ENCODE measurements at regions not wholly inside any gene's neighbourhood (a gene's known extent, or its start where the extent isn't known, plus 50 kb on each side); places are given as distances from the start of the nearest gene placed in this dataset.
"Not testable (repeated sequence)": the region's sequence is repeated elsewhere in the genome, so short reads cannot be mapped to it uniquely, and the experiment has no call there.

- H3K36me3 ChIP-seq (ENCODE audit: insufficient read depth, low read length); DNase-seq; H3K9me2 ChIP-seq (replicated peaks; ENCODE audit: insufficient read depth, low read length): not testable (repeated sequence)
Measured at GRCh38 chr7:118916120-118916519, 691.6 kb downstream of the ANKRD7 start.

GRCh38 chr7:118918556-118918955, 694.1 kb downstream of the ANKRD7 start:
- Histone ChIP-seq H3K9me2 (replicated peaks; ENCODE audit: insufficient read depth, low read length) (no peaks in the 10 kb centered on the region), H3K9me3 (ENCODE audit: low read length) (no peaks in the 10 kb centered on the region), H3K27ac (ENCODE audit: low read length) (no peak overlapping the region), H4K20me1 (ENCODE audit: insufficient read depth, low read depth, low read length) (no peaks in the 10 kb centered on the region), H3K36me3 (ENCODE audit: insufficient read depth, low read length) (no peaks in the 10 kb centered on the region), H3K27me3 (ENCODE audit: low read length) (no peaks in the 10 kb centered on the region), H3K4me2 (ENCODE audit: low read depth, low read length, poor library complexity, severe bottlenecking) (no peak overlapping the region), H3K4me3 (ENCODE audit: low read length) (no peak overlapping the region), H3K79me2 (ENCODE audit: low read length) (no peaks in the 10 kb centered on the region), H2AFZ (ENCODE audit: low read length) (no peak overlapping the region), H3K4me1 (ENCODE audit: low read length) (no peaks in the 10 kb centered on the region), H3K9ac (ENCODE audit: low read length) (no peak overlapping the region)
- DNase-seq, result peak; percentile 72

More at GRCh38 chr7:118916120-118916519, 691.6 kb downstream of the ANKRD7 start:
- not testable (repeated sequence) for H3K4me1 ChIP-seq (ENCODE audit: low read length); H3K27ac ChIP-seq (ENCODE audit: low read length); H2AFZ ChIP-seq (ENCODE audit: low read length); H4K20me1 ChIP-seq (ENCODE audit: insufficient read depth, low read depth, low read length); H3K9ac ChIP-seq (ENCODE audit: low read length); H3K79me2 ChIP-seq (ENCODE audit: low read length); H3K4me3 ChIP-seq (ENCODE audit: low read length); H3K27me3 ChIP-seq (ENCODE audit: low read length); H3K9me3 ChIP-seq (ENCODE audit: low read length); H3K4me2 ChIP-seq (ENCODE audit: low read depth, low read length, poor library complexity, severe bottlenecking)

- no peak for DNase-seq
- Histone ChIP-seq H3K9me3 (ENCODE audit: low read length) (peaks cover 10% of the 10 kb centered on the region; the same call in 1 of the 2 replicates), H3K4me2 (ENCODE audit: low read depth, low read length, poor library complexity, severe bottlenecking) (no peak overlapping the region)
Measured at GRCh38 chr7:118938845-118939244, 714.3 kb downstream of the ANKRD7 start.

GRCh38 chr7:118944271-118944670, 719.8 kb downstream of the ANKRD7 start:
- H4K20me1 ChIP-seq (ENCODE audit: insufficient read depth, low read depth, low read length), result no peaks in the 10 kb centered on the region
- no peak overlapping the region for H3K9ac ChIP-seq (ENCODE audit: low read length)
- no peaks in the 10 kb centered on the region for H3K36me3 ChIP-seq (ENCODE audit: insufficient read depth, low read length)
- no peaks in the 10 kb centered on the region for H3K27me3 ChIP-seq (ENCODE audit: low read length)
- no peak overlapping the region for H3K27ac ChIP-seq (ENCODE audit: low read length)
- no peaks in the 10 kb centered on the region for H3K9me2 ChIP-seq (replicated peaks; ENCODE audit: insufficient read depth, low read length)
- H3K9me3 ChIP-seq (ENCODE audit: low read length), result peaks cover 18% of the 10 kb centered on the region; the same call in 1 of the 2 replicates
- no peak overlapping the region for H3K4me3 ChIP-seq (ENCODE audit: low read length)
- H3K79me2 ChIP-seq (ENCODE audit: low read length), result no peaks in the 10 kb centered on the region
- H3K4me1 ChIP-seq (ENCODE audit: low read length), result no peaks in the 10 kb centered on the region
- DNase-seq, result no peak
- no peak overlapping the region for H3K4me2 ChIP-seq (ENCODE audit: low read depth, low read length, poor library complexity, severe bottlenecking)
- H2AFZ ChIP-seq (ENCODE audit: low read length), result no peak overlapping the region

More at GRCh38 chr7:118938845-118939244, 714.3 kb downstream of the ANKRD7 start:
- H3K4me3 ChIP-seq (ENCODE audit: low read length), result no peak overlapping the region
- no peaks in the 10 kb centered on the region for H3K36me3 ChIP-seq (ENCODE audit: insufficient read depth, low read length)
- no peaks in the 10 kb centered on the region for H3K79me2 ChIP-seq (ENCODE audit: low read length)
- no peaks in the 10 kb centered on the region for H4K20me1 ChIP-seq (ENCODE audit: insufficient read depth, low read depth, low read length)
- H3K27me3 ChIP-seq (ENCODE audit: low read length), result no peaks in the 10 kb centered on the region
- no peak overlapping the region for H3K27ac ChIP-seq (ENCODE audit: low read length)
- no peak overlapping the region for H3K9ac ChIP-seq (ENCODE audit: low read length)
- H3K9me2 ChIP-seq (replicated peaks; ENCODE audit: insufficient read depth, low read length), result no peaks in the 10 kb centered on the region
- no peak overlapping the region for H2AFZ ChIP-seq (ENCODE audit: low read length)
- no peaks in the 10 kb centered on the region for H3K4me1 ChIP-seq (ENCODE audit: low read length)

- H2AFZ ChIP-seq (ENCODE audit: low read length), result no peak overlapping the region
Measured at GRCh38 chr7:118945911-118946682, 721.6 kb downstream of the ANKRD7 start.

GRCh38 chr7:118948508-118948907, 724.0 kb downstream of the ANKRD7 start:
- no peak for DNase-seq
- H3K4me1 ChIP-seq (ENCODE audit: low read length), result no peaks in the 10 kb centered on the region
- no peaks in the 10 kb centered on the region for H3K27me3 ChIP-seq (ENCODE audit: low read length)
- no peaks in the 10 kb centered on the region for H4K20me1 ChIP-seq (ENCODE audit: insufficient read depth, low read depth, low read length)
- no peaks in the 10 kb centered on the region for H3K9me2 ChIP-seq (replicated peaks; ENCODE audit: insufficient read depth, low read length)
- no peaks in the 10 kb centered on the region for H3K36me3 ChIP-seq (ENCODE audit: insufficient read depth, low read length)
- H3K9ac ChIP-seq (ENCODE audit: low read length), result no peak overlapping the region
- H3K4me3 ChIP-seq (ENCODE audit: low read length), result no peak overlapping the region
- H3K9me3 ChIP-seq (ENCODE audit: low read length), result peaks cover 8% of the 10 kb centered on the region; the same call in 1 of the 2 replicates
- H3K4me2 ChIP-seq (ENCODE audit: low read depth, low read length, poor library complexity, severe bottlenecking), result no peak overlapping the region
- no peaks in the 10 kb centered on the region for H3K79me2 ChIP-seq (ENCODE audit: low read length)
- no peak overlapping the region for H2AFZ ChIP-seq (ENCODE audit: low read length)
- no peak overlapping the region for H3K27ac ChIP-seq (ENCODE audit: low read length)

More at GRCh38 chr7:118945911-118946682, 721.6 kb downstream of the ANKRD7 start:
- Histone ChIP-seq H3K27me3 (ENCODE audit: low read length) (no peaks in the 10 kb centered on the region), H4K20me1 (ENCODE audit: insufficient read depth, low read depth, low read length) (no peaks in the 10 kb centered on the region), H3K9ac (ENCODE audit: low read length) (no peak overlapping the region), H3K9me2 (replicated peaks; ENCODE audit: insufficient read depth, low read length) (no peaks in the 10 kb centered on the region), H3K4me1 (ENCODE audit: low read length) (no peaks in the 10 kb centered on the region), H3K9me3 (ENCODE audit: low read length) (peaks cover 11% of the 10 kb centered on the region; the same call in 1 of the 2 replicates), H3K27ac (ENCODE audit: low read length) (no peak overlapping the region), H3K4me2 (ENCODE audit: low read depth, low read length, poor library complexity, severe bottlenecking) (no peak overlapping the region), H3K4me3 (ENCODE audit: low read length) (no peak overlapping the region), H3K79me2 (ENCODE audit: low read length) (no peaks in the 10 kb centered on the region), H3K36me3 (ENCODE audit: insufficient read depth, low read length) (no peaks in the 10 kb centered on the region)
- no peak for DNase-seq

- no peak overlapping the region for H3K9ac ChIP-seq (ENCODE audit: low read length)
- H4K20me1 ChIP-seq (ENCODE audit: insufficient read depth, low read depth, low read length), result no peaks in the 10 kb centered on the region
- H3K9me3 ChIP-seq (ENCODE audit: low read length), result peaks cover 9% of the 10 kb centered on the region; the same call in 1 of the 2 replicates
- H3K4me2 ChIP-seq (ENCODE audit: low read depth, low read length, poor library complexity, severe bottlenecking), result no peak overlapping the region
- H3K4me1 ChIP-seq (ENCODE audit: low read length), result no peaks in the 10 kb centered on the region
- no peak overlapping the region for H3K27ac ChIP-seq (ENCODE audit: low read length)
- H3K36me3 ChIP-seq (ENCODE audit: insufficient read depth, low read length), result no peaks in the 10 kb centered on the region
- H3K4me3 ChIP-seq (ENCODE audit: low read length), result no peak overlapping the region
- H3K27me3 ChIP-seq (ENCODE audit: low read length), result no peaks in the 10 kb centered on the region
- H3K9me2 ChIP-seq (replicated peaks; ENCODE audit: insufficient read depth, low read length), result no peaks in the 10 kb centered on the region
- no peak for DNase-seq
- H3K79me2 ChIP-seq (ENCODE audit: low read length), result no peaks in the 10 kb centered on the region
- H2AFZ ChIP-seq (ENCODE audit: low read length), result no peak overlapping the region
Measured at GRCh38 chr7:118949031-118949430, 724.5 kb downstream of the ANKRD7 start.

- H3K4me1 ChIP-seq (ENCODE audit: low read length); H3K27me3 ChIP-seq (ENCODE audit: low read length); H3K36me3 ChIP-seq (ENCODE audit: insufficient read depth, low read length); DNase-seq; H3K4me2 ChIP-seq (ENCODE audit: low read depth, low read length, poor library complexity, severe bottlenecking); H2AFZ ChIP-seq (ENCODE audit: low read length); H3K27ac ChIP-seq (ENCODE audit: low read length); H3K9ac ChIP-seq (ENCODE audit: low read length); H3K9me3 ChIP-seq (ENCODE audit: low read length); H3K4me3 ChIP-seq (ENCODE audit: low read length); H3K9me2 ChIP-seq (replicated peaks; ENCODE audit: insufficient read depth, low read length); H4K20me1 ChIP-seq (ENCODE audit: insufficient read depth, low read depth, low read length); H3K79me2 ChIP-seq (ENCODE audit: low read length): not testable (repeated sequence)
Measured at GRCh38 chr7:118956285-118956684, 731.8 kb downstream of the ANKRD7 start.
